Brain pericyte (primary cell): ENCODE measurements at regions not wholly inside any gene's neighbourhood (a gene's known extent, or its start where the extent isn't known, plus 50 kb on each side); places are given as distances from the start of the nearest gene placed in this dataset.

Experiments used
- DNase-seq: peaks from one replicate; pipeline ENCODE4 v3.0.0-alpha.2; 2012; ENCODE audit warnings: low read depth, low spot score

DNA sequence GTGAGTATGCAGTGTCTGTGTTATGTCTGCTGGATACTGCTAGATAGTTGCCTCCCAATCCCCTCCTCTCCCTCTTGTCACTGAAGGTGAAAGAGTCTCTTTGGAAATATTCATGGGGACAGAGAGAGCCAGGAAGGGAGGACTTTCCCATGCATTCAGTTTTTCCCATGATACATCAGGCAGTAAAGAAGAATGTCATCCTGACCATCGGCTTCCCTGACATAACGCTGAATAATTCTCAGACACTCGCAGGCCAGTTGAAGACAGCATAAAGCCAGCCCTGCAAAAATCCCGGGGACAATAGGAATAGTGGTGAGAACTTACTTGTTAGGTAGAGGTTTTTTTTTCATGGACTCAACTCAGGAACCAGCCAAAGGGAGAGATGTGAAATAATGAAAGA, 58.1 kb downstream of the KLF4 start:
- no peak for DNase-seq

DNA sequence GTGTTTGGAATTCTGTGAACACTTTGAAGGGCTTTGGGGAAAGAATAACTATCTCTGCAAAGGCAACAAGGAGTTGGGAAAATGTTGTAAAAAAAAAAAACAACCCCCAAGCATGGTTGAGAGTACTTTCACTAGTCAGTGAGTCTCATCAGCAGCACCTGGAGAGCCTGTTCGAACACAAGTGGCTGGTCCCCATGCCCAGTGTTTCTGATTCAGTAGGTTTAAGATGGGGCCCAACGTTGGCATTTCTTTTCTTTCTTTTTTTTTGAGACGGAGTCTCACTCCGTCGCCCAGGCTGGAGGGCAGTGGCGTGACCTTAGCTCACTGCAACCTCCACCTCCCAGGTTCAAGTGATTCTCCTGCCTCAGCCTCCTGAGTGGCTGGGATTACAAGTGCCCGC, 59.5 kb downstream of the KLF4 start:
- no peak for DNase-seq

DNA sequence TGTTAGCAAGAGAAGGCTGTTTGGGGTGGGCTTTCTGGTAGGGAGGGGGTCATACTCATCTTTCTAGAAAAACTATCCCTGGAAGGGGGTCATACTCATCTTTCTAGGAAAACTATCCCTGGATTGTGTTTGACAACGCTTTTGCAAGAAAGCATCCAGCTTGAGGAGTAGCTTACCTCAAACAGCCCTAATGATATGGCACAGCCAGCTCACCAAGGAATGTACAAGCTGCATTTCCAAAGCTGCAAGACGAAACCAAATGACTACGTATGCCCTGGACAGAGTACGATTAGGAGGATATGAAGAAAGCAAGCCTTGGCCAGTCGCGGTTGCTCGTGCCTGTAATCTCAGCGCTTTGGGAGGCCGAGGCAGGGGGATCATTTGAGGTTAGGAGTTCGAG, 63.4 kb downstream of the KLF4 start:
- DNase-seq, result no peak

DNA sequence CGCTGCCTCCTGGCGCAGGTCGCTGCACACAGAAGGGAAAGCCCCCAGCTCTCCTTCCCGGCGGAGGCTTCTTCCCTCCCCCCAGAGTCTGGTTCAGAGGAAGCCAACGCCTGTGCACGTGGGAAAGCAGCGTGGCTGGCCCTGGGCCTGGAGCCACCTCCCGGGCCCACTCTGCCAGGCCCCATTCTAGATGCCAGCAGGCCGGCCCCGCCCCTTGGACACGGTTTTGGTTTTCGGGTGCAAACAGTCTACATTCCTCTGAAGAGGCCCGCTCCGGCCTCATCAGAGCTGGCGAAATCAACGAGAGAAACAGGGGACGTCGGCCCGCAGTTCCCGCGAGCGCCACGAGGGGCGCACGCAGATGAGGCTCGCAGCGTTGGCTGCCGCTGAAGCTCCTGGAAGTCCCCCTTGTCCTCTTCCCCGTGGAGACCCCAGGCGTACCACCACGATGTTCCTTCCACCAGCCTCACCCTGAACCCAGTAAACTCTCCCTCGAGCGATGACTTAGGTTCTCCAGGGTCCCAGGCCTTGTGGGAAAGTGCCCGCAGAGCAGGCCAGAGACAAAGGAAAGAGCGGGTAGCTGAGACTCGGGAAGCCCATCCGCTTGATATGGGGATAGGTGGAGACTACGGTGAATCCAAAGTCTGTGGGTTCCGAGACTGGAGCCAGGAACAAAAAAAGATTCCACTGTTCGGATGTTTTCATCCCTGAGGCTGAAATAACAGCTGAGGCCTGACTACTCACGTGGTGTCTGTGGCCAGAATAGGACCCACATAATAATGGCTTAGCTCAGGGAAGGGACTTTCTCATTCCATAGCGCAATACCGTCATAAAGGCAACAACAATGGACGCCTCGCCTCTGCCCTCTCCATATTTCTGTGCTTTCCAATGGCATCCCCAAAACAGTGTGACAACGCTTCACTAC, 64.2 kb downstream of the KLF4 start:
- DNase-seq, result peak; percentile 10

DNA sequence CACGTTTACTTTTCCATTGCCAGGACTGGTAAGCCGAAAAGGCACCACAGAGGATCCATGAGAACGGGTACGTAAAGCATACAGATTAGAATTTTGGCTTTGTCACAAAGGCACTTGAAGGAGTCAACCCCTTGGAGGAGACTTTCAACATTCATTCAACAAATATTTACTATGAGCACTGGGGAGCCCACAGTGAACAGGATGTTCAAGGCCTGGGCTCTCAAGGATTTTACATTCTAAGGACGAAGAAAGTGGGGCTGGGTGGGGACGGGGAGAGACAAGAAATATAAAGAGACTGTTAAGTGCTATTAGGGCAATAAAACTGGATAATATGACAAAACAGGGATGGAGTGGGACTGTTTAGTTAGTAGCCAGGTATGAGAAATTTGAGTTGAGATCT, 66.0 kb downstream of the KLF4 start:
- no peak for DNase-seq

DNA sequence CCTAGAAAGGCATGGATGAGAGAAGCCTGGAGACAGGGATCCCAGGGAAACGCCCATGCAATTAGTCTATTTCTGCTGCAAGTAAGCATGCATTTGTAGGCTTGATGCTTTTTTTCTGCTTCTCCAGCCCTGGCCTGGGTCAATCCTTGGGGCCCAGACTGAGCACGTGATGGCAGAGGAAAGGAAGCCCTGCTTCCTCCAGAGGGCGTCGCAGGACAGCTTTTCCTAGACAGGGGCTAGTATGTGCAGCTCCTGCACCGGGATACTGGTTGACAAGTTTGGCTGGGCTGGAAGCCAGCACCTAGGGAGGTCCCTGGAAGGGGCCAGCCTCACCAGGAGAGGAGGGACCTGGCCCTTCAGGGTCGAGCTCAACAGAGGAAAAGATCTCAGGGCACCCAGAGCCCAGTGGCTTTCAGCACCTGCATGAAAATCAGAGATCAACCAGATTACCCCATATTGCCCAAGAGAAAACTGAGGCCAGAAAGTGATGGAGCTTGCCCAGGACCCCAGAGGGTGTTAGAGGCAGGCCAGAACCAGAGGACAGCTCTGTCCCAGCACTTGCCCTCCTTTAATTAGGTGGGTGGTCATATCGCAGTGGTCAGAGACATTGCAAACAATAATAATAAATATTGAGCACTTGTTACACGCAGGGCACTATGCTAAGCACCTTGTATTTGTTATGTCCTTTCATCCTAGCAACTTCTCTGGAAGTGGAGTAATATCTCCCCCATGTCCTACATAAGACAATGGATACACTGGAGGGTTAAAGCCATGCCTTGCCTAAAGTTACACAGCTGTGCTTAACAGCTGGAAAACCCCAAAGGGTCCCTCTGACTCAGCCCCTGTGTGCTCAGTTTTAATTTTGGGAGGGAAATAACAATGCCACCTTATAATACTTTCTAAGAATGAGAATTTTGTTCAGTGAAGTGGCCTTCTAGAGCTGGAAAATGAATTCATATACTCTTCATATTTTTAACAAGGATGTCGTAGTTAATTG, 67.1 kb downstream of the KLF4 start:
- DNase-seq, result peak; percentile 31

DNA sequence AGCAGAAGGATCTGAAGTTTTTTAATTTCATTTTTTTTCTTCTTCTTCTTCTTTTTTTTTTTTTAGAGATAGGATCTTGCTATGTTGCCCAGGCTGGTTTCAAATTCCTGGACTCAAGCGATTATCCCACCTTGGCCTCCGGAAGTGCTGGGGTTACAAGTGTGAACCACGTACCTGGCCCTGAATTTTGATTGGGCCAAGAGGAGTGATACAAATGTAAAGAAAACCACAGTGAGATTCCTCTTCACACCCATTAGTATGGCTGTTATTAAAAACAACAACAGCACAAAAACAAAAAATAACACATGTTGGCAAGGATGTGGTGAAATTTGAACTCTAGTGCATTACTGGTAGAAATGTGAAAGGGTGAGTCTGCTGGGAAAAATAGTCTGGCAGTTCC, 79.1 kb downstream of the KLF4 start:
- no peak for DNase-seq

DNA sequence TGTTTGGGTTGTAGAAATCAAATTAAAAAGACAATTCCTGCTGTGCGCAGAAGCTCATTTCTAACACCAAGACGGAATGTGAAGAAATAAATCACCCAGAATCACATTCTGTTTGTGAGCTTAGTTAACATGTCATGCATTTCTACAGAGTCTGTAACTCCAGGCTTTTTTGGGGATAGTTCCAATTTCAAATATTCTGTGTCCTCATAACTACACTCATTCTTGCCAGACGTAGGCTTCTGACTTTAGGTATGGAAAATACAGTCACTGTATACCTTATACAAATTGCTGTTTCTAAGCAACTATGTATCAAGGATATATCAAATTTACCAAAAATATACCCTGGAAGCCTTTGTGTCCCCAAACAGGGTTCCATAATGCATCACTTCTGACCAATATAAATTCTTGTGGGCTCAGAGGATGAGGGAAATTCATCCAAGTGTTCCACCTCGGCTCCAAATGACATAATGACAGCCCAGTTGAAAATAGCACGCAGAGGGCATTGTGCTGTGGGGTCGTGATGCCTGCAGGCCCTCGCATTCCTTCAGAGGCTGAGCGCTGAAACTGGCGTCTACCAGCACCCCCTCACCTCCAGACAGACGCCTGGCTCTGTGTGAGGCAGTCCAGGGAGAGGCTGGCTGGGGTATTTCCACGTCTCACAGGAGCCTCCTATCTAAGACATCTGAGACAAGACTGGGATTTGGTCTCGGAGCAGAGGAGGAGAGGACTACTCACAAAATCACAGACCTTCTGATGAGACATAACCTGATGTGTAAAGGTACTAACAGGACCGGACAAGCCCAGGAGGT, 79.8 kb downstream of the KLF4 start:
- DNase-seq, result no peak

DNA sequence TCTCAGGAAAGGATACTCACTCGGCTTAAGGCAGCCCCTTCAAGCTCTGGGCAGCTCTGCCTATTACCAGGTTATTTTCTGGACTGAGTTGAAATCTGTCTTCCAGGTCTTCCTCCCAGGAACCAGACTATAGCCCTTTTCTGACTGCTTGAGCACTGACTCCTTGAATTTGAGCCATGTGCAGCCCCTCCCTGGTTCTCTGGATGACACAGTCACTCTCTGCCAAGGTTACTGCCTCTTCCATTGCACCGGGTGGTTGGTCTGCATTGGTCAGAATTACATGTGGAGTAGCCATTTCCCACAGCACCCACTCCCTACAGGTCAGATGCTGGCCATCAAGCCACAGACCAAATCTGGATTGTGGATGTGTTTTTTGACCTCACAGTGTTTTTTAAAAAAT, 81.9 kb downstream of the KLF4 start:
- DNase-seq, result no peak

DNA sequence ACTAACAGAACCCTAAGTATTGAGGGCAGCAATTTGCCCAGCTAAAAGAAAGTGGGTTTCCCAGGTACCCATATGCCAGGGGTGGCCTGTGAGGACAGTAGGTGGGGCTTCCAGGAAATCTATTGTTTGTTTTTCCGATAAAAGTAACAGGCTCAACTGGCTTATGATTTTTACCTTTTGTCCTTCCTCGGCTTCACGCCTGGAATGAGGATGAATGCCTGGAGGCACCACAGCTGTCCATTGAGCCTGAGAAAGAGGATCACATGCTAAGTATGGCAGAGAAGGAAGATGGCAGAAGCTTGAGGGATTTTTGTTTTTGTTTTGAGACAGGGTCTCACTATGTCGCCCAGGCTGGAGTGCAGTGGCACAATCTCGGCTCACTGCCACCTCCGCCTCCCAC, 84.1 kb downstream of the KLF4 start:
- no peak for DNase-seq

DNA sequence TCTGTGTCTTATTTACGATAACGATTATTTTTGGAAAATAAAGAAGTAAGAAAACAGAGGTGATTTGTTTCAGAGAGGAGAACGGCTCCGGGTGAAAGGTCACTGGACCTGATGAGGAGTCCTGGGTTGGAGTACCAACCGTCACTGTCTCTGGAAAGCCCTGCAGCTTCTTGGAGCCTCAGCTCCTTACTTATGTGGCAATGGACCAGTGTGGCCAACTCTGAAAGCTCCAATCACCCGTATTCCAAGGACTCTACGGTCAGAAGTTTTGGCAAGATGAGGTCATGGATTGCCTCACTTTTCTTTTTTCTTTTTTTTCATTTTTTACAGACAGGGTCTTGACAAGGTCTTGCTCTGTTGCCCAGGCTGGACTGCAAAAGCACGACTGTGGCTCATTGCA, 84.8 kb downstream of the KLF4 start:
- DNase-seq, result no peak

DNA sequence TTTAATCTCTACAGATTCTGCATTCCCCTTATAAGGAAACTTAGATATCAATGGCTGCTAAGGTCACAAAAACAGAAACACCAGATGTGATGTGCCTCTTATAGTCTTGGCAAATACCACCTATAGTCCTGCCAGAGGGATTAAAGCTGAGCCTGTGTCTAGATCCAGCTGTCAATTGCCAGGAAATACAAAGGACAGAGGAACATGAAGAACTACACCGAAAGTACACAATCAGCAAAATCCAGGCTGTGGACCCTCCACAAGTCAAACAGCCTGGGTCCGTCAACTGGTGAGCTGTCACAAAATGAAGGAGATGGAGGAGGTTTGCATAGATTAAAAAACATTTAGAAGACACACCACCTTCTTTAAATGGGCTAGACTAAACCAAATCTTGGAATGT, 85.4 kb downstream of the KLF4 start:
- DNase-seq, result no peak

DNA sequence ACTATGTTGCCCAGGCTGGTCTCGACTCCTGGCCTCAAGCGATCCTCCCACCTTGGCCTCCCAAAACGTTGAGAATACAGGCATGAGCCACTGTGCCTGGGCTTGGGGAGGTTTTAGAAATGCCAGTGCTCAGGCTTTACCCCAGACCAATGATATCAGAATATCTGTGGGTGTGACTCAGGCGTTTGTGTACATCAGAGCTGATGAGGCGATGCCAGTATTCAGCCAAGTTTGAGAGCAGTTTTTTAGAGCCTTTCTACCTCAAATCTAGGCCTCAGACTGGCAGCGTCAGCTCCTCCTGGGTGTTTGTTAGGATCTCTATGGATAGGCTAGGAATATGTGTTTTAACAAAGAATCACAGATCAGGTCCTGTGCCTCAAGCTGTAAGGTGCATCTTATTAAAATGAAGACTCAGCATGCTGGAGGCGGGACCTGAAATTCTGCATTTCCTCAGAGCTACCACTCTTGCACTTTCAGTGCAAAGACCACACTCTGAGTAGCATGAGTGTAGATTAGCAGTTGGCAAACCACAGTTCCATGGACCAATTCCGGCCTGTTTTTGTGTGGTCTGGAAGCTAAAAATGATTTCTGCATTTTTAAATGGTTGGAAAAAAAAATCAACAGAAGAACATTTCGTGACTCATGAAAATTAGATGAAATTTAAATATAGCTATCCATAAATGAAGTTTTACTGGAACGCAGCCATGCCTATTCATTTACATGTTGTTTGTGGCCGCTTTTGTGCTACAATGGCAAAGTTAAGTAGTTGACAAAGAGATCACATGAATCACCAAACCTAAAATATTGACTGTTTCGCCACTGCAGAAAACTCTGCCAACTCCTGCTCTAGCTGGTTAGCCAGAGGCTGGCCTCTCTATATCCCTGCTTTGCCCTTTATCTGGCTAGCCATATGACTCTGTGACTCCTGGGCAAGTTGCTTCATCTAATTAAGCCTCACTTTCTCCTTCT, 92.2 kb downstream of the KLF4 start:
- no peak for DNase-seq

DNA sequence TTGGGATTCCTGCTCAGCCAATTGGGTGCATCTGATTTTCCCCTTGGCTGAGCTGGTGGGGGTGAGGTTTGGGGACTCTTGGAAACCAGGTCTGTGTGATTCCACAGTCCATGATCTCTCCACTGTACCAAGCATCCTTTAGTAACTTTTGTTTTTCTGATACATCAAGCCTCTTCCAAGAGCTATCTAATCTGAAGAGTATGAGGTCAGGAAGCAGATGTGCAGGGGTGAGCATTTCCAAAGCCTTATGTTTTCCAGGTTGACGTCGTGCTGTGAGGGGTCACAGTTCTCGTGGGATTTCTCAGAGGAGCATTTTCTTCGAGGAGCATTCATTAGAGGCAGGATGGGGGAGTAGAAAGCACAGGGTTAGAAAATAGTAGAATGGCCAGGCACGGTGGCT, 95.3 kb downstream of the KLF4 start:
- DNase-seq, result peak; percentile 20

DNA sequence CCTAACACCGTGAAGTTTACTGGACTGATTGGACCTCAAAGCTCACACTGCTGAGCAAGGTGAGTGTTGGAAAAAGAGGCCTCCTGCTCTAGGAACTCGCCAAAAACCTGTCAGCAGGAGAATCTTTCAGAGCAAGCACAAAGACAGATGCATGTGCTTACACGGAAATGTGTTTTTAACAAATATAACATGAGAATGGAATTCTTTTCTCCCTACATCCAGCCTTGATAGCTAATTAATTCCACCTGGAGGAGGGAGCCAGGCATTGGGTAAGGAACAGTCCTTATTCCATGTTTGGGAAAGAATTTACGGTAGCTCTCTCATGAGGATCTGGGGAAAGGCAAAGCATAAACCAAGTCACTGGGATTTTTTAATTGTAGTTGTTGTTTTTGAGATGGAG, 98.8 kb downstream of the KLF4 start:
- DNase-seq, result no peak

DNA sequence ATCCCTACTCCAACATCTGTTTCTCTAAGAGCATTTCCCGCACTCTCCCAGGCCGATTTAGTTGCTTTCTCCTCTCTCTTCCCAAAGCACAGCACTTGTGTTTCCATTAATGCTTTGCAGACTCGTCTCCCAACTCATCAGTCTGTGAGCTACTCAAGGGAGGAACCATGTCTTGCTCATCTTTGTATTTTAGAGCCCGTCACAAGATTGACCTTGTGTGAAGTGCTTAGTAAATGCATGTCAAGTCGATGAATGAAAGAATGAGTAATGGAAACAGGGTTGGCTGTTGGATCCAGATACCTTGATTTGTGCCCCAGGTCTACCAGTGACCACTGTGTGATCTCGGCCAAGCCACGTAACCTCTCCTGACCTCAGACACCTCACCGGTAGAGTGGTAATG, 99.3 kb downstream of the KLF4 start:
- no peak for DNase-seq

DNA sequence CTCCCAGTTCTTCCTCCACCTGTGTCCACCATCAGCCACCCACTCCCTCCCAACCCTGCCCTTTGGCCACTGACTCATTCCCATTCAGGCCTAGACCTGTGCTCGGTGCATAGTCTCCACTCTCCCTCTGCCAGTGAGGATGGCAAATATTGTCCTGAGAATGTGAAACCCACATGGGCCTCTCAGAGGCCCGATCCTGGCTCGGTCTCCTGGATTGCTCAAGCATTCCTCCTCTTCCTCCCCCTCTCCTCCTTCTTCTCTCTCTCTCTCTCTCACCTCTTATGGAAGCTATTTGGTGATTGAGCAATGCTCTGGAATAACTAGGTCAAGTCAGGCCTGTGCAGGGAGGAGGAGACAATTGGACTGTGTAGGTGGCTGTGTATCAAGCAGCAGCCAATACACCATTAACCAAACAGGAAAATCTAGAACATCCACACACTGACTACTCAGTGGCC, 99.9 kb downstream of the KLF4 start:
- no peak for DNase-seq

DNA sequence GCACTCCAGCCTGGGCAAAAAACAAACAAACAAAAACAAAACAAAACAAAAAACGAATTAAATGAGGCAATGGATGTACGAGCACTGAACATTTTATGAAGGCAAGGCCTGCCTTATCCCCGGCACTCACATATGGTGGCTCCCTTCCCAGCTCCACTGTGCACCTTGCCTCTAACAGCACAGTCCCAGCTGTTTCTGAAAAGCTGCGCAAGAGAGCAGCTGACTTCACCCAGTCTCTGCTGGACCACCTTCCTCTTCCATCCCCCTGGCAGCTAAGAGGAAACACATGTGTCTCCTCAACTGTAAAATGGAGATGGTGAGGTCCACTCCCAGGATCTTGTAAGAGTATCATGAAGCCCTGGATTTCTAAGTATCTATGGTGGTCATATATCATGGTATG, 100.7 kb downstream of the KLF4 start:
- no peak for DNase-seq

DNA sequence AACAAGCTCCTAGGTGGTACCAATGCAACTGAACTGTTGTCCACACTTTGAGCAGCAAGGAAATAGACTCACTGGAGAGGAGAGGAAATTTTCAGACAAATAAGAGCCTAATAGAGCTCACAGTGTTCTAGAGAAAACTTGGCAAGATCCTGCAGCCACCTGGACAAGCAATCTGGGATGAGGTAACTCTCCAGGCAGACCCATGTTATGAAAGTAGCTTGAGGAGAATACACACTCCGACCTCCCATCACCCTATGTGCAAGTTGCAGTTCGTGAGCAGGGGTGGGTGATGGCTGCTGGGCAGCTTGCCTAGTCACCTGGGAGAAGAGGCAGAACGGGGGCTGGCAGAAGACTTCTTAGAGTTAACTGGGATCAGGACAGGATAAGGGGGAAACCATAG, 102.2 kb downstream of the KLF4 start:
- DNase-seq, result peak; percentile 8

DNA sequence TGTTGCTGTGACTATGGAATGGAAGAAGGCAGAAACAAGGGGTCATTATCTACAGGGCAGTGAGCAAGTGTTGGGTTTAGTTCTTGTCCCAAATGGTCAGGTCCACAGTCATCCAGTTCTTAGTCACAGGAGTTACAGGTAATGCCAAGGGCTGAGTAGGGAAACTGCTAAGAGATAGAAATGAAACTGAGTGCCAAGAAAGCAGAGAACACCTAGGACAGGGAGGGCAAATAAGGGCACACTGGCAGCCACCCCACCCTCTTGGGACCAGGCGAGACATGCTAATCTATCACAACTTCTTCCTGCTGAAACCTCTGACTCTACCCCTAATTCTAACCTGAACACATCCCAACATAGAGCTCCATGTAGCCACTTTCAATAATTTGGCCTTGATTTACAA, 103.2 kb downstream of the KLF4 start:
- DNase-seq, result no peak
